RWPE1 (cell line): ENCODE measurements at regions not wholly inside any gene's neighbourhood (a gene's known extent, or its start where the extent isn't known, plus 50 kb on each side); places are given as distances from the start of the nearest gene placed in this dataset.

Experiments used
- CTCF ChIA-PET: fragments of 350-600 bp; sonication (Branson Sonifier 250); formaldehyde crosslinking; extraction: SDS; loops from one replicate; lab custom pipeline; 2021; lab: Yijun Ruan, JAX
- POLR2A ChIA-PET: fragments of 400-600 bp; formaldehyde crosslinking; extraction: SDS; loops from one replicate; lab custom pipeline; 2020; ENCODE audit warnings: antibody characterized with exemption; ENCODE audit not compliant: low non-redundant PET; lab: Yijun Ruan, JAX
- DNase-seq: peaks from one replicate; pipeline ENCODE4 v3.0.0; 2012; ENCODE audit warnings: low spot score
- H3K27ac ChIP-seq: fragments of 450-650 bp; 2 replicates; pipeline ENCODE4 v1.5.1; 2017
- CTCF ChIP-seq: fragments of 450-650 bp; conservative IDR thresholded peaks from 2 replicates; pipeline ENCODE4 v1.5.1; 2017; ENCODE audit warnings: low read depth, mild to moderate bottlenecking

- ChIA-PET POLR2A (no interaction called here), CTCF (no interaction called here)
- DNase-seq = no peak
- H3K27ac ChIP-seq = no peak overlapping the region
- TF ChIP-seq CTCF = no peak
Measured at GRCh38 chr3:176522436-176522835, 674.8 kb downstream of the TBL1XR1 start.

DNA sequence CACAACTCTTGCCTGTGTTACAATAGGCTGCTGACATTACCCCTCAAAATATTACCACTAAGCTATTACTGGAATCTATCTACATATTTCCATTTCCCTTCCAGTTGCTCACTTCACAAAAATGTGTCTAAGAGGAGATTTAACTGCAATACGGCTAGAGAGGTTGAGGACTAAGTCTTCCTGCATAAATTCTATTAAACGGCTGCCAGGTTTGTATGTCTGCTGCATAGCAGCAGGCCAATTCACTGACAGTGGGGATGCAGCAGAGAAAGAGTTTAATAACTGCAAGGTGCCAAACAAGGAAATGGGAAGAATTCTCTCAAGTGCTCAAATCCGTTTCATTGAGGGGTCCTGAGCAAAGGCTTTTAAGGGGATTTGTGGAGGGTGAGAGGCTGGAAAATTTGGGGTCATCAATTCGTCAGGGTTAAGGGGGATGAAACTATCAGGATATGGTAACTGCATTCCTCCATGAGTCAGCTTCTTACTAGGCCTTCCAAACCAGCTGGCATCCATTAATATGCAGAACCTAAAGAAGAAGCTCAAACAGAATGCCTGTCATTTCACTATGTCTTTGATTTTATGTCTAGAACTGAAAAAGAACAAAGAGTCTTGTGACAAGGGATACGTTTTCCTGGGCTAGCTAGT is 675.6 kb downstream of the TBL1XR1 start:
- DNase-seq = no peak
- CTCF ChIA-PET = no interaction called here

GRCh38 chr3:176514297-176514696 is 683.0 kb downstream of the TBL1XR1 start:
- TF ChIP-seq CTCF = peak; percentile 52
- CTCF ChIA-PET = no interaction called here
- peak; percentile 9 for DNase-seq

More for the DNA sequence above, 675.6 kb downstream of the TBL1XR1 start:
- TF ChIP-seq CTCF = no peak
- POLR2A ChIA-PET = no interaction called here
- no peak overlapping the region for H3K27ac ChIP-seq

GRCh38 chr3:176513604-176514003 is 683.7 kb downstream of the TBL1XR1 start:
- no peak for TF ChIP-seq CTCF
- CTCF ChIA-PET = no interaction called here
- POLR2A ChIA-PET = no interaction called here
- H3K27ac ChIP-seq = no peak overlapping the region
- no peak for DNase-seq

More at GRCh38 chr3:176514297-176514696, 683.0 kb downstream of the TBL1XR1 start:
- POLR2A ChIA-PET = no interaction called here
- no peak overlapping the region for H3K27ac ChIP-seq

DNA sequence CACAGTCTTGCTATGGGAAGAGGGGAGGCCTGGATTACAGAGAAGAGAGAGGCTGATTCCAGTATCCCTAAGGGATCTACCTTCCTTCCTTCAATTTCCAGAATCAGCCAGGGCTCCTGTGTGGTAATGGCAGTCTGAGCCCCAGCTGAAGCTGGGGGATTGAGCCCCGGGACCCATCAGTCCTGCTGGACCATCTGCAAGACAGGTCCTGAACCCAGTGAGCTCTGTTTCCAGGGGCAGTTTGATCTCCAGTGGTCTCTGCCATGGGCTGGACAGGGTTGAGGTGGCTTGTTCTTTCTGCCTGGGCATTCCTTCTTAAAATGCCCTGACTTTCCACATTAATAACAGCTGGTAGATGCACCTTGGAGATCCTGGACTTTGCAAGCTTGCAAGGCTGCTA is 685.2 kb downstream of the TBL1XR1 start:
- ChIA-PET POLR2A (no interaction called here), CTCF (no interaction called here)
- DNase-seq = no peak
- no peak for TF ChIP-seq CTCF
- no peak overlapping the region for H3K27ac ChIP-seq

GRCh38 chr3:176510097-176510496 is 687.2 kb downstream of the TBL1XR1 start:
- no peak overlapping the region for H3K27ac ChIP-seq
- DNase-seq = no peak
- ChIA-PET POLR2A (no interaction called here), CTCF (no interaction called here)
- TF ChIP-seq CTCF = no peak
